ENCODE measurements at regions not wholly inside any gene's neighbourhood (a gene's known extent, or its start where the extent isn't known, plus 50 kb on each side); places are given as distances from the start of the nearest gene placed in this dataset.

- no peak overlapping the region for H3K18ac ChIP-seq (ENCODE audit: low read depth, low read length)
- H2BK5ac ChIP-seq (ENCODE audit: low read depth, low read length, poor library complexity, severe bottlenecking) = no peak overlapping the region
- H4K5ac ChIP-seq (ENCODE audit: low read depth, low read length) = no peak overlapping the region
- POLR2A ChIA-PET (ENCODE audit: unreplicated experiment) = no interaction called here
- no peak overlapping the region for H2AK5ac ChIP-seq (ENCODE audit: low read depth, low read length)
- no CpG with 5 or more reads among the region's 2 CpGs for WGBS, 2 experiments (ENCODE audit: extremely low coverage in 2 of 2, insufficient read length in 1 of 2)
- no peak overlapping the region for H3K9ac ChIP-seq (ENCODE audit: low read depth, low read length)
- intact Hi-C loops (cut with micrococcal nuclease) (no loop called here), dilution Hi-C loops (cut with HindIII; ENCODE audit: low sequenced_read_pairs, unreplicated experiment) (no loop called here), in situ Hi-C loops (cut with MboI; ENCODE audit: low sequenced_read_pairs) (no loop called here)
- CTCF ChIA-PET = no interaction called here
- no peak overlapping the region for H3K56ac ChIP-seq (ENCODE audit: extremely low read depth, insufficient read depth, low read length)
- H3K4ac ChIP-seq (ENCODE audit: low read depth, low read length) = no peak overlapping the region
- no peak overlapping the region for H2BK15ac ChIP-seq (ENCODE audit: low read depth, low read length)
- no peak for ATAC-seq (ENCODE audit: low read depth)
- H3K9me3 ChIP-seq (ENCODE audit: control insufficient read depth, insufficient read depth, low read length) = peaks cover 4% of the 10 kb centered on the region; the same call in 1 of the 2 replicates
- H2BK20ac ChIP-seq (ENCODE audit: low read depth, low read length) = no peak overlapping the region
- TF ChIP-seq RCOR1 (IDR thresholded peaks at IDR 0.05; ENCODE audit: insufficient replicate concordance, low read length) (no peak), ELK1 (IDR thresholded peaks at IDR 0.05; ENCODE audit: borderline replicate concordance, low read depth, low read length) (no peak), MAZ (IDR thresholded peaks at IDR 0.05; ENCODE audit: borderline replicate concordance, low read depth, low read length) (no peak), RAD21 (IDR thresholded peaks at IDR 0.05; ENCODE audit: low read length) (no peak), CEBPB (IDR thresholded peaks at IDR 0.05; ENCODE audit: low read depth, low read length) (no peak), MAFK (IDR thresholded peaks at IDR 0.05; ENCODE audit: low read depth, low read length) (no peak), USF2 (IDR thresholded peaks at IDR 0.05; ENCODE audit: low read depth, low read length) (no peak), FOS (IDR thresholded peaks at IDR 0.05; ENCODE audit: low read depth, low read length) (no peak), NFE2L2 (IDR thresholded peaks at IDR 0.05; ENCODE audit: low read depth, low read length) (no peak), MXI1 (IDR thresholded peaks at IDR 0.05; ENCODE audit: borderline replicate concordance, low read depth, low read length) (no peak), CTCF (conservative IDR thresholded peaks at IDR 0.05; ENCODE audit: low read depth, low read length) (no peak), RFX5 (IDR thresholded peaks at IDR 0.05; ENCODE audit: low read depth, low read length) (no peak), SMC3 (IDR thresholded peaks at IDR 0.05; ENCODE audit: low read depth, low read length) (no peak), POLR2A (IDR thresholded peaks at IDR 0.05; ENCODE audit: low read depth, low read length) (no peak), BHLHE40 (IDR thresholded peaks at IDR 0.05; ENCODE audit: low read depth, low read length) (no peak), CHD1 (IDR thresholded peaks at IDR 0.05; ENCODE audit: low read depth, low read length) (no peak)
- no peaks in the 10 kb centered on the region for H3K27me3 ChIP-seq (ENCODE audit: control insufficient read depth, insufficient read depth, low read length)
- no peak overlapping the region for H4K91ac ChIP-seq (ENCODE audit: insufficient read depth, low read depth, low read length)
- H4K20me1 ChIP-seq (ENCODE audit: insufficient read depth, low read length) = no peaks in the 10 kb centered on the region
- H3K36me3 ChIP-seq (ENCODE audit: control insufficient read depth, insufficient read depth, low read length) = no peaks in the 10 kb centered on the region
- no peak overlapping the region for H2BK120ac ChIP-seq (ENCODE audit: low read depth, low read length)
- no peak overlapping the region for H4K8ac ChIP-seq (ENCODE audit: low read depth in 2 of 2, low read length in 2 of 2)
- no peak overlapping the region for H3K23ac ChIP-seq (ENCODE audit: low read depth, low read length)
- no peak overlapping the region for H3K4me3 ChIP-seq (ENCODE audit: insufficient read depth, low read depth, low read length)
- no peaks in the 10 kb centered on the region for H3K79me1 ChIP-seq (ENCODE audit: low read depth in 1 of 2, low read length in 2 of 2)
- H3K4me1 ChIP-seq (ENCODE audit: control insufficient read depth, insufficient read depth, low read length) = no peaks in the 10 kb centered on the region
- no peak overlapping the region for H2AK9ac ChIP-seq (replicated peaks; ENCODE audit: low read depth, low read length, poor library complexity)
- H2AFZ ChIP-seq (replicated peaks; ENCODE audit: low read length, poor library complexity) = no peak overlapping the region
- no peaks in the 10 kb centered on the region for H3K9me1 ChIP-seq (ENCODE audit: insufficient read depth, low read length)
- no peak for DNase-seq
- BruUV-seq (replicated peaks) = no TSS peak
- H3K27ac ChIP-seq (ENCODE audit: insufficient read depth, low read length) = no peak overlapping the region
- no peak overlapping the region for H3K4me2 ChIP-seq (ENCODE audit: low read depth, low read length)
- H3K14ac ChIP-seq (replicated peaks; ENCODE audit: low read depth, low read length) = no peak overlapping the region
Observed at GRCh38 chr2:116692988-116693387, 1121.5 kb upstream of the DDX18 start.
